SK-N-SH (cell line): ENCODE measurements at regions not wholly inside any gene's neighbourhood (a gene's known extent, or its start where the extent isn't known, plus 50 kb on each side); places are given as distances from the start of the nearest gene placed in this dataset.

Source experiments
- CTCF ChIA-PET: fragments of 300-600, 350-600 bp; formaldehyde crosslinking; extraction: SDS; loops from one replicate; lab custom pipeline; 2021; lab: Yijun Ruan, JAX
- POLR2A ChIA-PET: fragments of 350-600 bp; sonication (Branson Sonifier 250); formaldehyde crosslinking; extraction: SDS; loops from one replicate; lab custom pipeline; 2020; ENCODE audit warnings: antibody characterized with exemption, inconsistent platforms; lab: Yijun Ruan, JAX
- DNase-seq: peaks from one replicate; pipeline ENCODE4 v3.0.0; 2012
- H2AFZ ChIP-seq: fragments of 200-600 bp; sonication (generic); 2 replicates; pipeline ENCODE4 v1.8.1; 2016; ENCODE audit warnings: antibody characterized with exemption, mild to moderate bottlenecking, low read depth
- H3F3A ChIP-seq: fragments of 200-600 bp; sonication (generic); replicated peaks from 2 replicates; pipeline ENCODE3; 2016; ENCODE audit warnings: antibody characterized with exemption, mild to moderate bottlenecking; ENCODE audit not compliant: insufficient read depth
- H3K27ac ChIP-seq, 2 experiments: fragments of 200-500 bp in 1 of 2; fragments of 200-600 bp in 1 of 2; sonication (Bioruptor generic) in 1 of 2; sonication (generic), shearing (Covaris generic) in 1 of 2; 2 replicates each; pipeline versions ENCODE4 v1.5.1 to v1.6.1; 2014 to 2016; ENCODE audit warnings: low read depth in 2 of 2, inconsistent platforms in 1 of 2, low read length in 1 of 2, mild to moderate bottlenecking in 1 of 2, mixed read lengths in 1 of 2
- H3K27me3 ChIP-seq: fragments of 200-600 bp; sonication (generic), shearing (Covaris generic); 2 replicates; pipeline ENCODE4 v1.6.1; 2016; ENCODE audit warnings: mixed run types; ENCODE audit not compliant: insufficient read depth
- H3K36me3 ChIP-seq, 2 experiments: fragments of 200-500 bp in 1 of 2; fragments of 200-600 bp in 1 of 2; sonication (Bioruptor generic) in 1 of 2; sonication (generic) in 1 of 2; replicated peaks in 1 of 2; 2 replicates each; pipeline versions ENCODE3 to v1.5.1; 2014 to 2016; ENCODE audit warnings: low read length in 1 of 2, mild to moderate bottlenecking in 1 of 2; ENCODE audit not compliant: insufficient read depth in 2 of 2, control insufficient read depth in 1 of 2
- H3K4me1 ChIP-seq, 2 experiments: fragments of 200-500 bp in 1 of 2; fragments of 200-600 bp in 1 of 2; sonication (Bioruptor generic) in 1 of 2; sonication (generic), shearing (Covaris generic) in 1 of 2; 2 replicates each; pipeline versions ENCODE4 v1.5.1 to v1.6.1; 2014 to 2016; ENCODE audit warnings: low read depth in 1 of 2, low read length in 1 of 2, mixed run types in 1 of 2; ENCODE audit not compliant: insufficient read depth in 2 of 2, control insufficient read depth in 1 of 2
- H3K4me2 ChIP-seq: fragments of 200-600 bp; sonication (generic), shearing (Covaris generic); 2 replicates; pipeline ENCODE4 v1.6.1; 2017; ENCODE audit warnings: mixed run types
- H3K4me3 ChIP-seq, 2 experiments: fragments of 200-500 bp in 1 of 2; fragments of 200-600 bp in 1 of 2; sonication (Bioruptor generic) in 1 of 2; sonication (generic), shearing (Covaris generic) in 1 of 2; 2 replicates each; pipeline versions ENCODE4 v1.5.1 to v1.8.1; 2014 to 2016; ENCODE audit warnings: low read depth in 2 of 2, inconsistent platforms in 1 of 2, low read length in 1 of 2, mild to moderate bottlenecking in 1 of 2, mixed read lengths in 1 of 2, moderate library complexity in 1 of 2
- H3K79me2 ChIP-seq: fragments of 200-600 bp; sonication (generic); 2 replicates; pipeline ENCODE4 v1.8.1; 2017; ENCODE audit warnings: mild to moderate bottlenecking; ENCODE audit not compliant: insufficient read depth
- H3K9ac ChIP-seq: fragments of 200-600 bp; sonication (generic); 2 replicates; pipeline ENCODE4 v1.6.1; 2017; ENCODE audit warnings: mixed run types
- H3K9me2 ChIP-seq: fragments of 200-600 bp; sonication (generic); 2 replicates; pipeline ENCODE4 v1.6.1; 2017; ENCODE audit warnings: mixed run types
- H3K9me3 ChIP-seq: fragments of 200-600 bp; sonication (generic); 2 replicates; pipeline ENCODE4 v1.6.1; 2017; ENCODE audit warnings: mixed run types, mild to moderate bottlenecking, moderate library complexity
- H4K20me1 ChIP-seq: fragments of 200-600 bp; sonication (generic); 2 replicates; pipeline ENCODE4 v1.6.1; 2017; ENCODE audit warnings: mild to moderate bottlenecking, mixed run types; ENCODE audit not compliant: insufficient read depth
- EP300 ChIP-seq, 2 experiments: IDR thresholded peaks; 2 replicates each; pipeline versions ENCODE4 v1.4.0 to v1.6.1; 2012; ENCODE audit warnings: borderline replicate concordance in 1 of 2, low read depth in 1 of 2, low read length in 1 of 2
- EZH2phosphoT487 ChIP-seq: fragments of 200-600 bp; sonication (generic); IDR thresholded peaks from 2 replicates; pipeline ENCODE4 v1.6.1; 2017; ENCODE audit warnings: low read depth, mixed run types, mild to moderate bottlenecking, antibody characterized with exemption, moderate library complexity, borderline replicate concordance
- FOXJ3 ChIP-seq: sonication (generic); formaldehyde crosslinking; IDR thresholded peaks from 2 replicates; pipeline ENCODE4 v1.5.1; 2020; ENCODE audit warnings: mild to moderate bottlenecking, missing genetic modification reagents
- GATA2 ChIP-seq: sonication (generic); formaldehyde crosslinking; IDR thresholded peaks from 2 replicates; pipeline ENCODE4 v1.5.0; 2020; ENCODE audit warnings: mild to moderate bottlenecking, missing genetic modification reagents
- POLR2AphosphoS5 ChIP-seq: IDR thresholded peaks from 2 replicates; pipeline ENCODE4 v1.6.1; 2012; ENCODE audit warnings: low read depth, low read length
- RAD21 ChIP-seq: IDR thresholded peaks from 2 replicates; pipeline ENCODE4 v1.6.1; 2012; ENCODE audit warnings: mild to moderate bottlenecking, low read length
- RCOR1 ChIP-seq: fragments of 150-350 bp; IDR thresholded peaks from 2 replicates; pipeline ENCODE4 v1.6.1; 2017; ENCODE audit warnings: antibody characterized with exemption, low read length
- SIN3A ChIP-seq: IDR thresholded peaks from 2 replicates; pipeline ENCODE4 v1.6.1; 2012; ENCODE audit warnings: low read depth, mild to moderate bottlenecking, low read length, moderate library complexity, borderline replicate concordance
- SMC3 ChIP-seq: IDR thresholded peaks from 2 replicates; pipeline ENCODE4 v1.6.1; 2012; ENCODE audit warnings: low read depth, low read length, improper control_type of control experiment
- TAF1 ChIP-seq: IDR thresholded peaks from 2 replicates; pipeline ENCODE4 v1.6.1; 2012; ENCODE audit warnings: low read depth, mild to moderate bottlenecking, low read length, moderate library complexity, borderline replicate concordance
- TEAD4 ChIP-seq: IDR thresholded peaks from 2 replicates; pipeline ENCODE4 v1.4.0; 2012; ENCODE audit warnings: mild to moderate bottlenecking, borderline replicate concordance; ENCODE audit not compliant: insufficient read depth
- WGBS: methylation state at CpG from one replicate; pipeline ENCODE4 v1.1.6; 2017; ENCODE audit warnings: low lambda C conversion rate; 5-methylcytosine and 5-hydroxymethylcytosine counted together
- TF ChIP-seq, protein P1 (sequence below): IDR thresholded peaks from 2 replicates; pipeline ENCODE4 v1.4.0; 2012; ENCODE audit warnings: low read depth, borderline replicate concordance
- TF ChIP-seq, protein P2 (sequence below): fragments of 150-350 bp; IDR thresholded peaks from 2 replicates; pipeline ENCODE4 v1.6.1; 2016; ENCODE audit warnings: mild to moderate bottlenecking, low read depth, low read length

DNA sequence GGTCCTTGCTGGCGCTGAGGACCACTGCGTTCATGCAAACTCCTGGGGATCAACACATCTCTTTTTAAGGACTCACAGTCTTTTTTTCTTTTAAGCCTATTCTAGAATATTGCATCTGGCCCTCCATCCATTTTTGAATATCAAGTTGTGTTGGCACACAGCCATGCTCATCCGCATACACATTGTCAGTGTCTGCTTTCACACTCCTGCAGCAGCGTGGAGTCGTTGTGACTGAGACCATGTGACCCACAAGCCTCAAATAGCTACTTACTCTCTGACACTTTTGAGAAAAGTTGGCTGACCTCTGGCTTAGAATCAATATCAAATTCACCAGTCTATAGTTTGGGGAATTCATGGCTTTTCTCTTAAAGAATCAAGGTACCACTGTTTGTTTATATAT is 191.8 kb upstream of the S100G start:
- H2AFZ ChIP-seq = no peak overlapping the region
- CTCF ChIA-PET = no interaction called here
- H3F3A ChIP-seq = no peaks in the 10 kb centered on the region
- POLR2A ChIA-PET = no interaction called here
- no peaks in the 10 kb centered on the region for H4K20me1 ChIP-seq
- H3K27me3 ChIP-seq = no peaks in the 10 kb centered on the region
- 58% methylated on average over 5 of the region's 5 CpGs for WGBS
- no peaks in the 10 kb centered on the region for H3K9me2 ChIP-seq
- H3K4me2 ChIP-seq = no peak overlapping the region
- H3K27ac ChIP-seq = no peak overlapping the region
- H3K9ac ChIP-seq = no peak overlapping the region
- H3K9me3 ChIP-seq = no peaks in the 10 kb centered on the region
- no peak overlapping the region for H3K4me3 ChIP-seq
- TF ChIP-seq POLR2AphosphoS5 = no peak
- TF ChIP-seq EZH2phosphoT487 = no peak
- TF ChIP-seq, protein P1, sequence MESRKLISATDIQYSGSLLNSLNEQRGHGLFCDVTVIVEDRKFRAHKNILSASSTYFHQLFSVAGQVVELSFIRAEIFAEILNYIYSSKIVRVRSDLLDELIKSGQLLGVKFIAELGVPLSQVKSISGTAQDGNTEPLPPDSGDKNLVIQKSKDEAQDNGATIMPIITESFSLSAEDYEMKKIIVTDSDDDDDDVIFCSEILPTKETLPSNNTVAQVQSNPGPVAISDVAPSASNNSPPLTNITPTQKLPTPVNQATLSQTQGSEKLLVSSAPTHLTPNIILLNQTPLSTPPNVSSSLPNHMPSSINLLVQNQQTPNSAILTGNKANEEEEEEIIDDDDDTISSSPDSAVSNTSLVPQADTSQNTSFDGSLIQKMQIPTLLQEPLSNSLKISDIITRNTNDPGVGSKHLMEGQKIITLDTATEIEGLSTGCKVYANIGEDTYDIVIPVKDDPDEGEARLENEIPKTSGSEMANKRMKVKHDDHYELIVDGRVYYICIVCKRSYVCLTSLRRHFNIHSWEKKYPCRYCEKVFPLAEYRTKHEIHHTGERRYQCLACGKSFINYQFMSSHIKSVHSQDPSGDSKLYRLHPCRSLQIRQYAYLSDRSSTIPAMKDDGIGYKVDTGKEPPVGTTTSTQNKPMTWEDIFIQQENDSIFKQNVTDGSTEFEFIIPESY = no peak
- no peak for TF ChIP-seq SMC3
- TF ChIP-seq TAF1 = no peak
- no peak for TF ChIP-seq GATA2
- no peak for TF ChIP-seq EP300 (IDR thresholded peaks at IDR 0.05; ENCODE audit: borderline replicate concordance in 1 of 2, low read depth in 1 of 2, low read length in 1 of 2)
- TF ChIP-seq RCOR1 = no peak
- no peak for TF ChIP-seq RAD21
- no peak for TF ChIP-seq SIN3A
- TF ChIP-seq FOXJ3 (CRISPR knock-in tag) = no peak
- TF ChIP-seq, protein P2, sequence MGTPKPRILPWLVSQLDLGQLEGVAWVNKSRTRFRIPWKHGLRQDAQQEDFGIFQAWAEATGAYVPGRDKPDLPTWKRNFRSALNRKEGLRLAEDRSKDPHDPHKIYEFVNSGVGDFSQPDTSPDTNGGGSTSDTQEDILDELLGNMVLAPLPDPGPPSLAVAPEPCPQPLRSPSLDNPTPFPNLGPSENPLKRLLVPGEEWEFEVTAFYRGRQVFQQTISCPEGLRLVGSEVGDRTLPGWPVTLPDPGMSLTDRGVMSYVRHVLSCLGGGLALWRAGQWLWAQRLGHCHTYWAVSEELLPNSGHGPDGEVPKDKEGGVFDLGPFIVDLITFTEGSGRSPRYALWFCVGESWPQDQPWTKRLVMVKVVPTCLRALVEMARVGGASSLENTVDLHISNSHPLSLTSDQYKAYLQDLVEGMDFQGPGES = no peak
- DNase-seq = no peak
- H3K4me1 ChIP-seq = peaks cover 2% of the 10 kb centered on the region in 2 experiments; a peak in 1 of 4 replicates
- no peaks in the 10 kb centered on the region for H3K79me2 ChIP-seq
- H3K36me3 ChIP-seq = no peaks in the 10 kb centered on the region

DNA sequence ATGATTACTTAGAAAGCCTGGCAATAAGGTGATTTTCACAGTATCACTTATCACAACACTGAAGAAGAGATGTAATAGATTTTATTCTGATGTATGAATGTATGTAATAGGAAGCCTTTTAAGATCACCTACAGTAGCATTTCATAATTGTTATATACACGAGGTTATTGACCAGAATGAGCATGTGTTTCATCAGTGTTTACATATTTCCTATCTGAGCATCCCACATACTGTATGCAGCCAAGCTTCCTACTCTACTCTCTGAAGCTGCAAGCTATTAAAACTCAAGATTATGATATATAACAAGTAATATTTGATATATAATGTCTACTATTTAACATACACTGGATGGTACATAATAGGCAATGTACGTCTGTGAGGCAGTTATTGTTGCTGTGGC is 190.9 kb upstream of the S100G start:
- no peaks in the 10 kb centered on the region for H3K9me3 ChIP-seq
- no peak overlapping the region for H3K9ac ChIP-seq
- H3K36me3 ChIP-seq = no peaks in the 10 kb centered on the region
- H3F3A ChIP-seq = no peaks in the 10 kb centered on the region
- H3K27ac ChIP-seq = no peak overlapping the region
- no peak overlapping the region for H2AFZ ChIP-seq
- H3K9me2 ChIP-seq = no peaks in the 10 kb centered on the region
- H3K27me3 ChIP-seq = no peaks in the 10 kb centered on the region
- H3K4me2 ChIP-seq = no peak overlapping the region
- H4K20me1 ChIP-seq = no peaks in the 10 kb centered on the region
- no peak for TF ChIP-seq TEAD4
- H3K4me1 ChIP-seq = peaks cover 2 to 4% of the 10 kb centered on the region in 2 experiments; a peak in 1 of 4 replicates
- H3K4me3 ChIP-seq = no peak overlapping the region
- 36% methylated on average over 2 of the region's 2 CpGs for WGBS
- DNase-seq = no peak
- no peaks in the 10 kb centered on the region for H3K79me2 ChIP-seq
- POLR2A ChIA-PET = no interaction called here
- CTCF ChIA-PET = no interaction called here
